ENCODE measurements at regions not wholly inside any gene's neighbourhood (a gene's known extent, or its start where the extent isn't known, plus 50 kb on each side); places are given as distances from the start of the nearest gene placed in this dataset.
"Not testable (repeated sequence)": the region's sequence is repeated elsewhere in the genome, so short reads cannot be mapped to it uniquely, and the experiment has no call there.

- no peaks in the 10 kb centered on the region for H3K36me3 ChIP-seq (replicated peaks)
- no peaks in the 10 kb centered on the region for H3K27me3 ChIP-seq (ENCODE audit: low read depth)
- in situ Hi-C loops (cut with MboI; ENCODE audit: low sequenced_read_pairs) = no loop called here
- no peaks in the 10 kb centered on the region for H3K9me3 ChIP-seq
- H3K4me1 ChIP-seq = no peaks in the 10 kb centered on the region
- DNase-seq (ENCODE audit: low spot score in 2 of 2) = no peak
- H3K4me3 ChIP-seq = no peak overlapping the region
Observed at GRCh38 chr7:109387530-109387929, 817.9 kb downstream of the DNAJB9 start.

GRCh38 chr7:109391240-109391639 lies 821.6 kb downstream of the DNAJB9 start:
- Histone ChIP-seq H3K9me3 (no peaks in the 10 kb centered on the region), H3K27me3 (ENCODE audit: low read depth) (no peaks in the 10 kb centered on the region; the same call in 1 of the 2 replicates)
- in situ Hi-C loops (cut with MboI; ENCODE audit: low sequenced_read_pairs) = no loop called here

GRCh38 chr7:109402107-109402506 lies 832.4 kb downstream of the DNAJB9 start:
- no peaks in the 10 kb centered on the region; the same call in 1 of the 2 replicates for H3K27me3 ChIP-seq (ENCODE audit: low read depth)
- no peaks in the 10 kb centered on the region for H3K36me3 ChIP-seq (replicated peaks)
- H3K4me1 ChIP-seq = no peaks in the 10 kb centered on the region
- no peaks in the 10 kb centered on the region for H3K9me3 ChIP-seq
- DNase-seq (ENCODE audit: low spot score in 2 of 2) = no peak
- in situ Hi-C loops (cut with MboI; ENCODE audit: low sequenced_read_pairs) = no loop called here
- no peak overlapping the region for H3K4me3 ChIP-seq

More at GRCh38 chr7:109391240-109391639, 821.6 kb downstream of the DNAJB9 start:
- Histone ChIP-seq H3K4me3 (no peak overlapping the region), H3K36me3 (replicated peaks) (no peaks in the 10 kb centered on the region), H3K4me1 (no peaks in the 10 kb centered on the region)
- DNase-seq (ENCODE audit: low spot score in 2 of 2) = no peak

- no peak for DNase-seq (ENCODE audit: low spot score in 2 of 2)
- no peaks in the 10 kb centered on the region for H3K27me3 ChIP-seq (ENCODE audit: low read depth)
- no peak overlapping the region for H3K4me3 ChIP-seq
- H3K4me1 ChIP-seq = no peaks in the 10 kb centered on the region
- no peaks in the 10 kb centered on the region for H3K36me3 ChIP-seq (replicated peaks)
- H3K9me3 ChIP-seq = no peaks in the 10 kb centered on the region
- in situ Hi-C loops (cut with MboI; ENCODE audit: low sequenced_read_pairs) = no loop called here
Observed at GRCh38 chr7:109407756-109408155, 838.1 kb downstream of the DNAJB9 start.

GRCh38 chr7:109437957-109438356 lies 868.3 kb downstream of the DNAJB9 start:
- Histone ChIP-seq H3K4me1 (no peaks in the 10 kb centered on the region), H3K27me3 (ENCODE audit: low read depth) (no peaks in the 10 kb centered on the region), H3K4me3 (no peak overlapping the region), H3K9me3 (no peaks in the 10 kb centered on the region), H3K36me3 (replicated peaks) (no peaks in the 10 kb centered on the region)
- in situ Hi-C loops (cut with MboI; ENCODE audit: low sequenced_read_pairs) = no loop called here
- DNase-seq (ENCODE audit: low spot score in 2 of 2) = no peak

- Histone ChIP-seq H3K4me3 (no peak overlapping the region), H3K27me3 (ENCODE audit: low read depth) (no peaks in the 10 kb centered on the region), H3K4me1 (no peaks in the 10 kb centered on the region), H3K36me3 (replicated peaks) (no peaks in the 10 kb centered on the region), H3K9me3 (no peaks in the 10 kb centered on the region)
- no peak for DNase-seq (ENCODE audit: low spot score in 2 of 2)
- in situ Hi-C loops (cut with MboI; ENCODE audit: low sequenced_read_pairs) = no loop called here
Observed at GRCh38 chr7:109449760-109450159, 880.1 kb downstream of the DNAJB9 start.

- no peaks in the 10 kb centered on the region for H3K36me3 ChIP-seq (replicated peaks)
- no peaks in the 10 kb centered on the region for H3K4me1 ChIP-seq
- DNase-seq (ENCODE audit: low spot score in 2 of 2) = no peak
- H3K4me3 ChIP-seq = no peak overlapping the region
- H3K9me3 ChIP-seq = no peaks in the 10 kb centered on the region
- H3K27me3 ChIP-seq (ENCODE audit: low read depth) = no peaks in the 10 kb centered on the region
- in situ Hi-C loops (cut with MboI; ENCODE audit: low sequenced_read_pairs) = no loop called here
Observed at GRCh38 chr7:109456116-109456515, 886.4 kb downstream of the DNAJB9 start.

- H3K27me3 ChIP-seq (ENCODE audit: low read depth) = no peaks in the 10 kb centered on the region
- DNase-seq (ENCODE audit: low spot score in 2 of 2) = no peak
- no peaks in the 10 kb centered on the region for H3K4me1 ChIP-seq
- no peaks in the 10 kb centered on the region for H3K9me3 ChIP-seq
- H3K4me3 ChIP-seq = no peak overlapping the region
- in situ Hi-C loops (cut with MboI; ENCODE audit: low sequenced_read_pairs) = no loop called here
- no peaks in the 10 kb centered on the region for H3K36me3 ChIP-seq (replicated peaks)
Observed at GRCh38 chr7:109460296-109460695, 890.6 kb downstream of the DNAJB9 start.

GRCh38 chr7:109462171-109462570 lies 892.5 kb downstream of the DNAJB9 start:
- Histone ChIP-seq H3K27me3 (ENCODE audit: low read depth) (no peaks in the 10 kb centered on the region), H3K4me1 (no peaks in the 10 kb centered on the region), H3K9me3 (no peaks in the 10 kb centered on the region), H3K36me3 (replicated peaks) (no peaks in the 10 kb centered on the region), H3K4me3 (no peak overlapping the region)
- in situ Hi-C loops (cut with MboI; ENCODE audit: low sequenced_read_pairs) = no loop called here
- no peak for DNase-seq (ENCODE audit: low spot score in 2 of 2)

GRCh38 chr7:109467729-109468128 lies 898.1 kb downstream of the DNAJB9 start:
- H3K9me3 ChIP-seq; H3K4me1 ChIP-seq; in situ Hi-C loops (cut with MboI; ENCODE audit: low sequenced_read_pairs); H3K36me3 ChIP-seq (replicated peaks); DNase-seq (ENCODE audit: low spot score in 2 of 2); H3K4me3 ChIP-seq; H3K27me3 ChIP-seq (ENCODE audit: low read depth): not testable (repeated sequence)

GRCh38 chr7:109473172-109473571 lies 903.5 kb downstream of the DNAJB9 start:
- in situ Hi-C loops (cut with MboI; ENCODE audit: low sequenced_read_pairs) = no loop called here
- Histone ChIP-seq H3K9me3 (no peaks in the 10 kb centered on the region), H3K36me3 (replicated peaks) (no peaks in the 10 kb centered on the region), H3K4me1 (no peaks in the 10 kb centered on the region), H3K4me3 (no peak overlapping the region), H3K27me3 (ENCODE audit: low read depth) (no peaks in the 10 kb centered on the region)
- DNase-seq (ENCODE audit: low spot score in 2 of 2) = no peak

- no peaks in the 10 kb centered on the region for H3K4me1 ChIP-seq
- H3K4me3 ChIP-seq = no peak overlapping the region
- H3K9me3 ChIP-seq = no peaks in the 10 kb centered on the region
- in situ Hi-C loops (cut with MboI; ENCODE audit: low sequenced_read_pairs) = no loop called here
- no peaks in the 10 kb centered on the region for H3K36me3 ChIP-seq (replicated peaks)
- no peaks in the 10 kb centered on the region for H3K27me3 ChIP-seq (ENCODE audit: low read depth)
- DNase-seq (ENCODE audit: low spot score in 2 of 2) = no peak
Observed at GRCh38 chr7:109476409-109476808, 906.7 kb downstream of the DNAJB9 start.

- H3K9me3 ChIP-seq = no peaks in the 10 kb centered on the region
- H3K4me3 ChIP-seq = no peak overlapping the region
- in situ Hi-C loops (cut with MboI; ENCODE audit: low sequenced_read_pairs) = no loop called here
- no peaks in the 10 kb centered on the region for H3K36me3 ChIP-seq (replicated peaks)
- no peak for DNase-seq (ENCODE audit: low spot score in 2 of 2)
- H3K4me1 ChIP-seq = no peaks in the 10 kb centered on the region
- no peaks in the 10 kb centered on the region for H3K27me3 ChIP-seq (ENCODE audit: low read depth)
Observed at GRCh38 chr7:109479388-109479787, 909.7 kb downstream of the DNAJB9 start.

- H3K4me1 ChIP-seq; H3K9me3 ChIP-seq; H3K36me3 ChIP-seq (replicated peaks); in situ Hi-C loops (cut with MboI; ENCODE audit: low sequenced_read_pairs); DNase-seq (ENCODE audit: low spot score in 2 of 2); H3K4me3 ChIP-seq; H3K27me3 ChIP-seq (ENCODE audit: low read depth): not testable (repeated sequence)
Observed at GRCh38 chr7:109490607-109491006, 920.9 kb downstream of the DNAJB9 start.

- no peaks in the 10 kb centered on the region for H3K27me3 ChIP-seq (ENCODE audit: low read depth)
- H3K4me1 ChIP-seq = no peaks in the 10 kb centered on the region
- H3K9me3 ChIP-seq = no peaks in the 10 kb centered on the region
- no peaks in the 10 kb centered on the region for H3K36me3 ChIP-seq (replicated peaks)
- no peak overlapping the region for H3K4me3 ChIP-seq
- in situ Hi-C loops (cut with MboI; ENCODE audit: low sequenced_read_pairs) = no loop called here
- no peak for DNase-seq (ENCODE audit: low spot score in 2 of 2)
Observed at GRCh38 chr7:109497053-109497452, 927.4 kb downstream of the DNAJB9 start.
